ENCODE measurements at regions not wholly inside any gene's neighbourhood (a gene's known extent, or its start where the extent isn't known, plus 50 kb on each side); places are given as distances from the start of the nearest gene placed in this dataset.

GRCh38 chr3:5423523-5423922 is 236.0 kb downstream of the EDEM1 start:
- TF ChIP-seq GATA3 (IDR thresholded peaks at IDR 0.05; ENCODE audit: low read depth, low read length) = no peak
- TF ChIP-seq GATA2 (IDR thresholded peaks at IDR 0.05; ENCODE audit: low read depth, low read length) = no peak

- no peak for TF ChIP-seq GATA2 (IDR thresholded peaks at IDR 0.05; ENCODE audit: low read depth, low read length)
- no peak for TF ChIP-seq GATA3 (IDR thresholded peaks at IDR 0.05; ENCODE audit: low read depth, low read length)
Measured at GRCh38 chr3:5425371-5425770, 237.9 kb downstream of the EDEM1 start.

GRCh38 chr3:5426094-5426883 is 238.8 kb downstream of the EDEM1 start:
- TF ChIP-seq GATA3 (IDR thresholded peaks at IDR 0.05; ENCODE audit: low read depth, low read length) = no peak
- TF ChIP-seq GATA2 (IDR thresholded peaks at IDR 0.05; ENCODE audit: low read depth, low read length) = no peak

GRCh38 chr3:5427021-5427420 is 239.5 kb downstream of the EDEM1 start:
- no peak for TF ChIP-seq GATA3 (IDR thresholded peaks at IDR 0.05; ENCODE audit: low read depth, low read length)

GRCh38 chr3:5427938-5428337 is 240.4 kb downstream of the EDEM1 start:
- TF ChIP-seq GATA2 (IDR thresholded peaks at IDR 0.05; ENCODE audit: low read depth, low read length) (no peak), GATA3 (IDR thresholded peaks at IDR 0.05; ENCODE audit: low read depth, low read length) (no peak)

- TF ChIP-seq GATA2 (IDR thresholded peaks at IDR 0.05; ENCODE audit: low read depth, low read length) (no peak), GATA3 (IDR thresholded peaks at IDR 0.05; ENCODE audit: low read depth, low read length) (no peak)
Measured at GRCh38 chr3:5428607-5429516, 241.4 kb downstream of the EDEM1 start.

GRCh38 chr3:5429517-5429890 is 242.0 kb downstream of the EDEM1 start:
- no peak for TF ChIP-seq GATA3 (IDR thresholded peaks at IDR 0.05; ENCODE audit: low read depth, low read length)
- no peak for TF ChIP-seq GATA2 (IDR thresholded peaks at IDR 0.05; ENCODE audit: low read depth, low read length)

GRCh38 chr3:5430701-5431100 is 243.2 kb downstream of the EDEM1 start:
- TF ChIP-seq GATA2 (IDR thresholded peaks at IDR 0.05; ENCODE audit: low read depth, low read length) (no peak), GATA3 (IDR thresholded peaks at IDR 0.05; ENCODE audit: low read depth, low read length) (no peak)

- TF ChIP-seq GATA3 (IDR thresholded peaks at IDR 0.05; ENCODE audit: low read depth, low read length) (no peak), GATA2 (IDR thresholded peaks at IDR 0.05; ENCODE audit: low read depth, low read length) (no peak)
Measured at GRCh38 chr3:5431146-5431545, 243.6 kb downstream of the EDEM1 start.

- TF ChIP-seq GATA3 (IDR thresholded peaks at IDR 0.05; ENCODE audit: low read depth, low read length) (no peak), GATA2 (IDR thresholded peaks at IDR 0.05; ENCODE audit: low read depth, low read length) (no peak)
Measured at GRCh38 chr3:5431811-5432378, 244.4 kb downstream of the EDEM1 start.

- TF ChIP-seq GATA2 (IDR thresholded peaks at IDR 0.05; ENCODE audit: low read depth, low read length) (no peak), GATA3 (IDR thresholded peaks at IDR 0.05; ENCODE audit: low read depth, low read length) (no peak)
Measured at GRCh38 chr3:5437296-5437782, 249.8 kb downstream of the EDEM1 start.

GRCh38 chr3:5437783-5438323 is 250.3 kb downstream of the EDEM1 start:
- TF ChIP-seq GATA2 (IDR thresholded peaks at IDR 0.05; ENCODE audit: low read depth, low read length) (no peak), GATA3 (IDR thresholded peaks at IDR 0.05; ENCODE audit: low read depth, low read length) (no peak)

GRCh38 chr3:5441401-5441800 is 253.9 kb downstream of the EDEM1 start:
- TF ChIP-seq GATA3 (IDR thresholded peaks at IDR 0.05; ENCODE audit: low read depth, low read length) = no peak
- TF ChIP-seq GATA2 (IDR thresholded peaks at IDR 0.05; ENCODE audit: low read depth, low read length) = no peak
